Amniotic stem cell (primary cell): ENCODE measurements at regions not wholly inside any gene's neighbourhood (a gene's known extent, or its start where the extent isn't known, plus 50 kb on each side); places are given as distances from the start of the nearest gene placed in this dataset.
"Not testable (repeated sequence)": the region's sequence is repeated elsewhere in the genome, so short reads cannot be mapped to it uniquely, and the experiment has no call there.

Experiments used
- DNase-seq: peaks from one replicate; lab custom pipeline; 2025; lab: John Stamatoyannopoulos, UW

GRCh38 chr15:39394496-39394895 is 186.4 kb upstream of the THBS1 start:
- DNase-seq: no peak

DNA sequence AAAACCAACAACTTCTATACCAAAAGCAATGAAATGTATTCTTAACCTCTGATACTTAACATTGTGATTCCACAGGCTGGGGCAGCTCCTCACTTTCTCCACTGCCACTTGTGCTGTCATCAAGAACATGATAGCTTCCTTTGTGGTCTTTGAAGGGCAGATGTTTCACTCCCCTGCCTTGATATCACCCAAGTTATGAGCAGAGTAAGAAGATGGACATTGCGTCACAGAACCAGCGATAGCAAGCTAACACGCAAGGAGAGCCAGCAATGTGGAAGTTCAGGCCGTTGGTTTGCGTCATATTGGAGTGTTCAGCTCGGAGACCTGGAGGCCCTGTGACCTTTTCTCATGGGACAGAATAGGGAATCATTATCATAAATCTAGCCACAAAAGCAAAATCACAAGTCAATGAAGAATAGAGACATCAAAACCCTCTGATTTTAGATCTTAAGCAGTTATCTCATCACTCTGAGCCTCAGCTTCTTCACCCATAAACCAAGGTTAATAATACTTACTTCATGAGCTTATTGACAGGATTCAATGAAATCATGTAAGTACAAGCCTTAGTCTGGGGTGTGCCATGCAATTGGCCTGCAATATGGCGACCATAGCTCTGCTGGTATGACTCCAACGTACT is 183.8 kb upstream of the THBS1 start:
- DNase-seq: no peak

GRCh38 chr15:39397883-39398282 is 183.0 kb upstream of the THBS1 start:
- DNase-seq: no peak

- DNase-seq: no peak
These were observed 181.3 kb upstream of the THBS1 start for GRCh38 chr15:39399600-39399999.

DNA sequence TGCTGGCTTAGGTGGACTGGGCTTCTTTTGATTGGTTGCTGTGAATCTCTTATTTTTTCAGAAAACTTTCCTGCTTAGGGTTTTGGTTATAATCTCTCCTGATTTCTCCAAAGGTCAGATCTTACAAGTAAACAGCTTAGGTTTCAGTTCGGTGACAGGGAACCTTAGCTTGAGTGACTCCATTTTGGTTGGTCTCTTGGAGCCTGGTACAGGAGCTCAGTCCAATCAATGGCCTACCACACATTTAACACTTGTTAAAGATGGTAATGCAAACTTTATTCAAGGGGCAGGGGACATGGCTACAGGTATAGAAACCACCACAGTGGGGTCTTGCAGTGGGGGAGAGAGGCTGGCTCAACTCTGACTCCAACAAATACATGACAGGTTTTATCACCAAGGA is 180.9 kb upstream of the THBS1 start:
- no peak for DNase-seq

GRCh38 chr15:39400821-39401550 is 179.9 kb upstream of the THBS1 start:
- no peak for DNase-seq

DNA sequence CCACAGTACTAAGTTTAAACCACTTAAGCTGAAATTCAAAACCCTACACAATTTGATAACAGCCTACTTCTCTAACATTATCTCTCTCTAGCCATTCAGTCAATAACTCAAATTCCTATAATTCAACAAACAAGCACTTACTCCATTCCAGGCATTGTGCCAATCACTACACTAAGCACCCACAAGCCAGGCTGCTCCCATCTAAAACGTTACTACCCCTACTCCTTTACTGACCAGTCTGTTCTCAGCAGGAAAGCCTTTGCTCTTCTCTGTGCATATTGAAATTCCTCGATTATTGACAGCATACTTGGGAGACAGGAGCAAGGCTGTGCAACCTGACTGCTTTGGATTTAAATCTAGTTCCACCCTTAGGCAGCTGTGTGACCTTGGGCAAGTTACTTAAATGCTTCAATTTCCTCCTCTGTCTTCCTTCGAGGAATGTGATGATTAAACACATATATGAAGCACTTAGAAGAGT is 177.2 kb upstream of the THBS1 start:
- no peak for DNase-seq

- peak; percentile 91 for DNase-seq
These were observed 176.1 kb upstream of the THBS1 start for GRCh38 chr15:39404767-39405181.

DNA sequence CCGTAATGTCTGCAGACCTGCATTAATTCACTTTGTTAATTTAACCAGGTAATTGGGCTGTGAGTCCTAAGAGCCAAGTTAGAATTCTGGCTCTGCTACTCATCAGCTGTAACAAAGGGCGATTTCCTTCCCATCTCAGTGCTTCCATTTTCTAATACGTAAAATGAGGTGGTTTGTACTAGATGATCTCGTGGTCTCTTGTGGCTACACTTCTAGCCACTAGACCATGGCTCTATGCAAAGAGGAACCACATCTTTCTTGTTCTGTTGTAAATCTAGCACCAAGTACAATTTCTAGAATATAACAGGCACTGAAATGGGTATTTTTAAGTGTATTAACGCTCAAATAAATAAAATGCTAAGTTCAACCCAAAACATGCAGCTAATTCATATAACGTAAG is 174.4 kb upstream of the THBS1 start:
- DNase-seq: no peak

DNA sequence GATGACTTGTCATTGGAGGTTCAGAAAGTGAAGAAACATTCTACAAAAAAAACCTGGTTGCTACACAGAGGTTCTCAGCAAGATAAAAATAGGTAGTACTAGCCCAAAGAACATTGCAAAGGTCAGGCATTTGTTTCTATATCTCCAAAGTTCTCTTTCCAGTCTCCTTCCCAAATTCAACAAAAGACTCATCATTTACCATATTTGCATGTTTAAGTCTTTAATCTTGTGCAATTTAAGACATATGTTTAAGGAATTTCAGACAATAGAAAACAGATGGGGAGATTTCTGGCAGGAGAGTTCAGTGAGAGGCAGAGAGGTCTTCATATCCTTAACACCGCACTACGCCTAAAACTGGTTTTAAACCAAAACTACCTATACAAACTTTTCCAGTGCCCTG is 173.8 kb upstream of the THBS1 start:
- DNase-seq: no peak

DNA sequence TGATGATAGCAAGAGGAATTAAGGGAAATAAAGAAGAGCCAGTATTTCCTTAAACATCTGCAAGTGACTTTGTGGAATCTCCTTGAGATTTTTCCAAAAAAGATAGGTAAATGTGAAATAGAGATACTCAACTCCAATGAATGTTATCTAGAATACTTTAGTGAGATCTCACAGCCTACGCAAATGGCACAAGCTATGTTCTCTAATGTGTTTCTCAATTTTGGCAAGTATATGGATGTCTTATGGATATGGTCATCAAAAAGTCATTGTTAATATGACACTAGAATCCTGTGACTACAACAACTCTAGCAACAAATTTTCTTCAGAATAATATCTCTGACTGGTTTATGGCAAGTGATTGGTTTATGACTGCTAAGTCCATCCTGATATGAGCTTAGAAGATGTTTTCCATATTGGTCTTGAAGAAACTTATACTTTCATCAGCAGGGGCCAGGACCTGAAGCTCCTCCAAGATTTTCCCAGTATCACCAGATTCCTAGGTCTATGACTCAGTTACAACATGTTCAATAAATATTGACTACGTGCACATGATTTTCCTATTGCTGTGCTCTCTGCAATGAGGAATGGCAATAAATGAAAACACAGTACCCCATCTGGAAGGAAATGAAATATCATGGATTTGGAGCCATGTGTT is 170.9 kb upstream of the THBS1 start:
- DNase-seq: no peak

GRCh38 chr15:39411102-39411989 is 169.5 kb upstream of the THBS1 start:
- no peak for DNase-seq

DNA sequence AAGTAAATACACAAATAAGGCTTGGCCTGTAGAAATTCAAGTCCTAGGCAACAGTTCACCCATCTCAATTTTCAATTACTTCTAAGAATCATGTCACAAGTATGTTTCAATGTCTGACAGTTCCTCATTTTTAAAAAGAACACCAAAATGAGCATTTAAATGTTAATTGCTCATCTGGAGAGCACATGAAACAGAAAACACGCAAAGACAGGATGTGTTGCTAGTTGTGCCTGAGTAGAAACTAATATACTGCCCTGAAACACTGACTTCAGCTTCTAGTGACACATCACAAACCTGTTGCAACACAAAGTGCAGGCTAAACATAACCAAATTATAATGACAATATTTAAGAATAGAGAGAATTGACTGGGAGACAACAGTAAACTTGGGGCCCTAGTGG is 167.3 kb upstream of the THBS1 start:
- DNase-seq: no peak

GRCh38 chr15:39414201-39414600 is 166.7 kb upstream of the THBS1 start:
- DNase-seq: no peak

DNA sequence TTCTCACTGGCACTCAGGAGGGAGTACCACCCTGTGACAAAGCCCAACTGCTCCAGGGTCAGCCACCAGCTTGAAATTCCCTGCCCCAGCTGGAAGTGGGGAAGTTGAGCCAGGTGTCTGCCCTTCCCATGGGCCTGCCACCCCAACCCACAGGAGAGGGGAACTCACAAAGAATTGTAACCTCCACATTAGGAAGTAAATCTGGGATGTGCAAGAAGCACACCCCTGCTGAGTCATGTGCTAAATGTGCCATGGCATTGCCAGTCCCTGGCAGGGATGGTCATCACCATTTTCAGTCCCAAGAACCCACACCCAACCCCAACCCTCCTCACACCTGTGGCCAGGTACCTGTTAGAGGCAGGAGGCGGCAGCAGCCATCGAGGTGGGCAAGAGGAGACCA is 165.2 kb upstream of the THBS1 start:
- no peak for DNase-seq

DNA sequence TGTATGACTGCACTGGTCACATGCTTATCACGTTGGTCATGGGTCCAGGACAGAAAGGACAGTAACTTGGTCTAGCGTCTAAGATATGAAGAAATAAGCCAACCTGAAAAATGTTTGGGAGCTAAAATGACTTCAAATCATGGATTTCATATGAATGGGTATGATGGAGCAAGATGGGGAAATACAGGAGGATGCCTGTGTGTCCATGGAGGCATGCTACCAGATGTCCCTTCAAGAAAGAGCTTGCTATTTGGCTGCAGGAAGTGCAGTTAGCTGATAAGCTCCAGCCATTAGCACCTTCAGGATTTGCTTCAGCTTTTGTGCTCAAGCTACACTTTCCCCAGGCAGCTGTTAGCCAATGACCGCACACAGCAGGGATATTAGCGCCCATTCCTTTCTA is 164.6 kb upstream of the THBS1 start:
- no peak for DNase-seq

DNA sequence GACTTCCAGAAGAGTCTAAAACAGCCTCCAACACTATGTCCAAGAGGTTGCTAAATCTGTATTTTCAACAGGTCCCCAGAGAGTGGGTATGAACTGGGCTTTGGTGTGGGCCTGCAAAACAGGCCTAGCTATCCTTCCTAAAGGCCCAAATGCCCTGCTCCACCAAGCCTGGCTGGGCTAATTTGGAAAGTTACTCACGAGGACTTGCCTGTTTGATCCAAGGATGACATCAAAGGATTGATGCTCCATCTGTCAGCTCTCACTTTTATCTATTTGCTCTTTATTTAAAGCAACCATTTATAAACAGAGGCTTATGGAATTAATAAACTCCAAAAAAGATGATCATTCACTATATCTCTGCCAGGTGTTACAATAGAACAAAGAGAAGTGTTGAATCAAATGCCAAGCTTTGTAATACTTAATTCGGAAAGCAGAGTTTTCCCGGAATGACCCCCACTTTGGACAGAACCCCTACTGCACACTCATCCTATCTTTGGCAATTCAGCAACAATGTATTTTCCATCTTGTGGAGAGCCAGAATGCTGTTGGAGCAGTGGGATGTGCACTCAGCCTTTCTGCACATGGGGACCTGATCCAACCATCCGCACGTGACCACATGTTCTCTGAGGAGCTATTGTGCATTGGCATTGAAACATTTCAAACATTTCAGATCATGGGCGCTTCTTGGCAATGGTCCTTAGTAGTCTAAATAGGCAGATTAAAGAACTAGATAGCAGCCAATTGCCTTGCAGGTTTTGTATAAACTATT is 163.3 kb upstream of the THBS1 start:
- no peak for DNase-seq

DNA sequence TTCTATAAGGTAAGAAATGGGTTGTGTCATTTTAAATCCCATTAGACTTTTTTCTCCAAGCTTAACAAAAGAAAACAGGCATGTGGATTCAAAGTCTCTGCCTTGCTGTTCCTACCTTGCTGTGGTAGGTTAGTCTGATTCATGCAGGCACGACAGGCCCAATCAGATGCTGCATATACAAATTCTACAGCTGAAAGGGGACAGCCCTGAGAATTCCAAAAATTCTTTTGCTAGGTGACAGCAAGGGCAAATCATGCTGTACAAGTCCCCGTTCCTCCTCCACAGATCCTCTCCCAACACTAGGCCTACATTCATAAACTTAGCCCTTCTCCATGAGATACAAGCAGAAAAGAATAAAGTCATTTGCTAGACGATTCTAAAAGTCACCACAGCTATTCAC is 161.2 kb upstream of the THBS1 start:
- no peak for DNase-seq

- DNase-seq: not testable (repeated sequence)
These were observed 160.6 kb upstream of the THBS1 start for GRCh38 chr15:39420123-39420852.

DNA sequence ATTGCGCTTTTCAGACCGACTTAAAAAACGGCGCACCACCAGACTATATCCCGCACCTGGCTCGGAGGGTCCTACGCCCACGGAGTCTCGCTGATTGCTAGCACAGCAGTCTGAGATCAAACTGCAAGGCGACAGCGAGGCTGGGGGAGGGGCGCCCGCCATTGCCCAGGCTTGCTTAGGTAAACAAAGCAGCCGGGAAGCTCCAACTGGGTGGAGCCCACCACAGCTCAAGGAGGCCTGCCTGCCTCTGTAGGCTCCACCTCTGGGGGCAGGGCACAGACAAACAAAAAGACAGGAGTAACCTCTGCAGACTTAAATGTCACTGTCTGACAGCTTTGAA is 160.1 kb upstream of the THBS1 start:
- DNase-seq: not testable (repeated sequence)
